Fibroblast of lung (primary cell): ENCODE measurements at regions not wholly inside any gene's neighbourhood (a gene's known extent, or its start where the extent isn't known, plus 50 kb on each side); places are given as distances from the start of the nearest gene placed in this dataset.

Experiments
- DNase-seq, 2 donors: peaks; one replicate each; pipeline versions ENCODE4 v3.0.0 to v3.0.0-alpha.2; 2010; ENCODE audit warnings: low read depth in 2 of 2
- H2AFZ ChIP-seq: 2 replicates; pipeline ENCODE4 v1.5.1; 2012; ENCODE audit warnings: low read length, control low read depth, inconsistent platforms
- H3K27ac ChIP-seq: 2 replicates; pipeline ENCODE4 v1.5.1; 2011; ENCODE audit warnings: low read length, control low read depth; ENCODE audit not compliant: insufficient read depth
- H3K27me3 ChIP-seq: 2 replicates; pipeline ENCODE4 v1.5.1; 2011; ENCODE audit warnings: mild to moderate bottlenecking, low read length; ENCODE audit not compliant: control insufficient read depth, insufficient read depth
- H3K36me3 ChIP-seq: 2 replicates; pipeline ENCODE4 v1.5.1; 2011; ENCODE audit warnings: low read length; ENCODE audit not compliant: control insufficient read depth, insufficient read depth
- H3K4me1 ChIP-seq: 2 replicates; pipeline ENCODE4 v1.5.1; 2011; ENCODE audit warnings: low read length; ENCODE audit not compliant: control insufficient read depth, insufficient read depth; ENCODE audit errors: extremely low read depth
- H3K4me2 ChIP-seq: 2 replicates; pipeline ENCODE4 v1.5.1; 2011; ENCODE audit warnings: low read length, control low read depth; ENCODE audit not compliant: insufficient read depth; ENCODE audit errors: extremely low read depth
- H3K4me3 ChIP-seq, 4 experiments: fragments of 200-600 bp in 1 of 4; sonication (generic) in 1 of 4; replicated peaks in 1 of 4; 2 replicates each; pipeline ENCODE4 v1.5.1; 2011 to 2016; ENCODE audit warnings: low read length in 4 of 4, low read depth in 3 of 4, mild to moderate bottlenecking in 3 of 4, control low read depth in 2 of 4, inconsistent platforms in 1 of 4, mixed read lengths in 1 of 4; ENCODE audit not compliant: insufficient read depth in 1 of 4; ENCODE audit errors: control extremely low read depth in 1 of 4
- H3K79me2 ChIP-seq: 2 replicates; pipeline ENCODE4 v1.5.1; 2012; ENCODE audit warnings: mild to moderate bottlenecking, low read length, inconsistent platforms; ENCODE audit not compliant: control insufficient read depth, insufficient read depth
- H3K9ac ChIP-seq: 2 replicates; pipeline ENCODE4 v1.5.1; 2011; ENCODE audit warnings: mild to moderate bottlenecking, low read length, control low read depth; ENCODE audit not compliant: insufficient read depth
- H3K9me3 ChIP-seq: 2 replicates; pipeline ENCODE4 v1.5.1; 2012; ENCODE audit warnings: low read depth, low read length; ENCODE audit not compliant: control insufficient read depth, insufficient read depth
- H4K20me1 ChIP-seq: 2 replicates; pipeline ENCODE4 v1.5.1; 2011; ENCODE audit warnings: low read length; ENCODE audit not compliant: control insufficient read depth, insufficient read depth; ENCODE audit errors: extremely low read depth
- CTCF ChIP-seq, 2 donors: IDR thresholded peaks in 1 of 2; conservative IDR thresholded peaks in 1 of 2; 1 replicate in 1 of 2; 2 replicates in 1 of 2; pipeline ENCODE4 v1.5.1; 2011 to 2012; ENCODE audit warnings: low read length in 2 of 2, control low read depth in 1 of 2, inconsistent platforms in 1 of 2, low read depth in 1 of 2, mild to moderate bottlenecking in 1 of 2
- EZH2 ChIP-seq: IDR thresholded peaks from 2 replicates; pipeline ENCODE4 v1.5.1; 2012; ENCODE audit warnings: low read length, control low read depth, mild to moderate bottlenecking; ENCODE audit errors: missing control alignments

DNA sequence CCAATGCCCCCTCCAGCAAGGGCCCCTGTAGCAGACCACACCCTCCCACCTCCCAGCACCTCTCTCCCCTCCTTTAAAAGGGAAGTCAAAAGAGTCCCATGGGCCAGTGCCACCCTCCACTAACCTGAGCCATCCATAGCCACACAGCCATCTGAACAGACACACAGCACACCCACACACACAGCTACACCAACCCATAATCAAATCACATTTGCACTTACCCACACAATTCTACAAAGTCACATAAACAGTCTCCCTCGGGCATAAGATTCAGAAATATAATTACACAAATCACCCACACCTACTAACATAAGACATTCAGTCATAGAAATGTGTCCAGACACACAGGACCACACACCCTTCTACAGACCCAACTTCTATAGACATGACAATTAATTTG, 96.3 kb downstream of the HIF1AN start:
- DNase-seq: no peak
- H3K36me3 ChIP-seq: no peaks in the 10 kb centered on the region
- H3K4me1 ChIP-seq: no peaks in the 10 kb centered on the region
- no peaks in the 10 kb centered on the region for H3K79me2 ChIP-seq
- H3K27ac ChIP-seq: no peak overlapping the region
- no peak overlapping the region for H3K4me2 ChIP-seq
- H3K9ac ChIP-seq: no peak overlapping the region
- H3K9me3 ChIP-seq: no peaks in the 10 kb centered on the region
- TF ChIP-seq EZH2: no peak
- no peak for TF ChIP-seq CTCF (conservative IDR thresholded peaks at IDR 0.05 in 1 of 2, IDR thresholded peaks at IDR 0.05 in 1 of 2; ENCODE audit: low read depth in 1 of 2, low read length in 2 of 2)
- H2AFZ ChIP-seq: no peak overlapping the region
- peaks cover 8% of the 10 kb centered on the region for H3K27me3 ChIP-seq
- H4K20me1 ChIP-seq: no peaks in the 10 kb centered on the region
- no peak overlapping the region for H3K4me3 ChIP-seq

- no peaks in the 10 kb centered on the region for H3K9me3 ChIP-seq
- H2AFZ ChIP-seq: no peak overlapping the region
- H3K79me2 ChIP-seq: no peaks in the 10 kb centered on the region
- TF ChIP-seq EZH2 (no peak), CTCF (conservative IDR thresholded peaks at IDR 0.05 in 1 of 2, IDR thresholded peaks at IDR 0.05 in 1 of 2; ENCODE audit: low read depth in 1 of 2, low read length in 2 of 2) (no peak)
- no peak overlapping the region for H3K4me3 ChIP-seq
- no peaks in the 10 kb centered on the region for H3K36me3 ChIP-seq
- peaks cover 8% of the 10 kb centered on the region for H3K27me3 ChIP-seq
- H3K4me1 ChIP-seq: no peaks in the 10 kb centered on the region
- H3K27ac ChIP-seq: no peak overlapping the region
- no peaks in the 10 kb centered on the region for H4K20me1 ChIP-seq
- DNase-seq: no peak
- no peak overlapping the region for H3K4me2 ChIP-seq
- no peak overlapping the region for H3K9ac ChIP-seq
These were observed 98.3 kb downstream of the HIF1AN start for GRCh38 chr10:100634034-100634433.

DNA sequence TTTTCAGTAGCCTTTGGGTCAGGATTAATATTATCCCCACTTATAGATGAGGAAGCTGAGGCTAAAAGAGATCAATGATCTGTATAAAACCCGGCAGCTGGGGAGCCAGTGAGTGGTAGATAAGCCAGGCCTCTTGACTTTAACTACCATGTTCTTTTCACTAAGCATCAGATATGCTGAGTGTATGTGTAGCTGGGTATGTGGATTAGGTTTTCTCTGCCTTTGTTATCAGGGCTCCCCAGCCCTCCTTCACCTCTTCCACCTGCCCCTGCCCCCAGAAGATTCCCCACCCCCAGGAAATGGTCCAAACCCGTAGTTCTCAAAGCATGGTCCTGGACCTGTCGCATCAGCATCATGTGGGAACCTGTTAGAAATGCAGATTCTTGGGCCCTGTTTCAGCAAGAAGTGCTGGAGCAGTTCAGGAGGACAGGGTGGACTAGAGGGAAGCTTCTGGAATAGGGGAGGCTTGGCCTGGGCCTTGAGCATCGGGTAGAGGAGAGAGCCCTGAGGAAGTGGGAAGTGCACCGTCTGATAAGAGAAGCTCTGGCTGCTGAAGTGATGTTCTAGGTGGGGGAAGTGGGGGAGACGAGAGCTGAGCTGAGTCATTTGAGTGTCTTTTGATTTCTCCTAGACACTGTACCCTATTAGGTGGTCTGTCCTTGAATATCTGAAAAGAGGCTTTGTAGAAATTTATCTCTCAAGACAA, 101.3 kb downstream of the HIF1AN start:
- no peak overlapping the region for H3K9ac ChIP-seq
- H3K4me2 ChIP-seq: no peak overlapping the region
- H3K4me1 ChIP-seq: no peaks in the 10 kb centered on the region
- H2AFZ ChIP-seq: no peak overlapping the region
- H3K79me2 ChIP-seq: no peaks in the 10 kb centered on the region
- no peak overlapping the region for H3K4me3 ChIP-seq
- TF ChIP-seq EZH2 (no peak), CTCF (conservative IDR thresholded peaks at IDR 0.05 in 1 of 2, IDR thresholded peaks at IDR 0.05 in 1 of 2; ENCODE audit: low read depth in 1 of 2, low read length in 2 of 2) (no peak)
- no peak for DNase-seq
- H3K36me3 ChIP-seq: no peaks in the 10 kb centered on the region
- H4K20me1 ChIP-seq: no peaks in the 10 kb centered on the region
- no peak overlapping the region for H3K27ac ChIP-seq
- H3K27me3 ChIP-seq: peaks cover 6% of the 10 kb centered on the region
- no peaks in the 10 kb centered on the region for H3K9me3 ChIP-seq
